ENCODE measurements at regions not wholly inside any gene's neighbourhood (a gene's known extent, or its start where the extent isn't known, plus 50 kb on each side); places are given as distances from the start of the nearest gene placed in this dataset.

DNA sequence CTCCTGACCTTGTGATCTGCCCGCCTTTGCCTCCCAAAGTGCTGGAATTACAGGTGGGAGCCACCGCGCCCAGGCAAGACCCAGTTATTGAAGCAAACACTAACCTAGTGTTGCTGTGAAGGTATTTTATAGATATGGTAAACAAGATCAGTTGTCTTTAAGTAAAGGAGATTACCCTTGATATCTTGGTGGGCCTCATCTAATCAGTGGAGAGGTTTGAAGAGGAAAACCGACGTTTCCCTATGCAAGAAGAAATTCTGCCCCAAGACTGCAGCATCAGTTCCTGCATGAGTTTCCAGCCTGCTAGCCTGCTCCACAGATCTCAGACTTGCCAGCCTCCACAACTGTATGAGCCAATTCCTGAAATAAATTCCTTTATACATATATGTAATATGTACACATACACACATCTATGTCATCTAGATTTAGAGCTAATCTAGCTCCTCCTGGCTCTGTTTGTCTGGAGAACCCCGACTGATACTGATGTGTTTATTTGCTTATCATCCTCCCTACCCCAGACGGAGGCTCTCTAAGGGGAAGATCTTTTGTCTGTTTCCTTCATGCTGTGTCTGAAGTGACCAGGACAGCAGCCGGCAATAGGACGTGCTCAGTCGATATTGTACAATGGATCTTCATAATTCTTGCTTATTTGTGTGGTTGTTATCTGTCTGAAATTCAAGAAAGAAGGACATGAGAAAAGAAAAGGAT lies 90.9 kb downstream of the IER5 start:
- no peak for TF ChIP-seq CTCF (conservative IDR thresholded peaks at IDR 0.05; ENCODE audit: low read length)
- TF ChIP-seq EZH2phosphoT487 (IDR thresholded peaks at IDR 0.05; ENCODE audit: borderline replicate concordance, low read depth, low read length): no peak
- no peak overlapping the region for H2AFZ ChIP-seq (ENCODE audit: low read length)
- POLR2A ChIA-PET: no interaction called here
- no peaks in the 10 kb centered on the region for H3K9me3 ChIP-seq (ENCODE audit: low read length)
- H3K4me3 ChIP-seq (ENCODE audit: low read depth, low read length, poor library complexity, severe bottlenecking): no peak overlapping the region
- H3K9me2 ChIP-seq (ENCODE audit: insufficient read depth, low read length): no peaks in the 10 kb centered on the region
- no peak for DNase-seq (ENCODE audit: low spot score)
- H3K36me3 ChIP-seq (ENCODE audit: insufficient read depth, low read length): no peaks in the 10 kb centered on the region
- intact Hi-C loops (cut with micrococcal nuclease; ENCODE audit: unreplicated experiment): no loop called here
- no peaks in the 10 kb centered on the region for H4K20me1 ChIP-seq (ENCODE audit: insufficient read depth, low read length)
- no peaks in the 10 kb centered on the region for H3K4me1 ChIP-seq (ENCODE audit: insufficient read depth, low read length, poor library complexity, severe bottlenecking)
- no peak overlapping the region for H3K27ac ChIP-seq (ENCODE audit: low read depth, low read length, poor library complexity, severe bottlenecking)
- H3K79me2 ChIP-seq (ENCODE audit: insufficient read depth, low read depth, low read length): no peaks in the 10 kb centered on the region
- no peak overlapping the region for H3K4me2 ChIP-seq (ENCODE audit: low read length)
- CTCF ChIA-PET (ENCODE audit: unreplicated experiment): no interaction called here
- no TSS peak for BruUV-seq (replicated peaks)

GRCh38 chr1:181179987-181180365 lies 91.5 kb downstream of the IER5 start:
- Histone ChIP-seq H3K4me2 (ENCODE audit: low read length) (no peak overlapping the region), H3K4me3 (ENCODE audit: low read depth, low read length, poor library complexity, severe bottlenecking) (no peak overlapping the region), H3K79me2 (ENCODE audit: insufficient read depth, low read depth, low read length) (no peaks in the 10 kb centered on the region), H3K27ac (ENCODE audit: low read depth, low read length, poor library complexity, severe bottlenecking) (no peak overlapping the region), H3K36me3 (ENCODE audit: insufficient read depth, low read length) (no peaks in the 10 kb centered on the region), H3K4me1 (ENCODE audit: insufficient read depth, low read length, poor library complexity, severe bottlenecking) (no peaks in the 10 kb centered on the region), H3K9me2 (ENCODE audit: insufficient read depth, low read length) (no peaks in the 10 kb centered on the region), H4K20me1 (ENCODE audit: insufficient read depth, low read length) (no peaks in the 10 kb centered on the region), H2AFZ (ENCODE audit: low read length) (no peak overlapping the region), H3K9me3 (ENCODE audit: low read length) (no peaks in the 10 kb centered on the region)
- ChIA-PET POLR2A (no interaction called here), CTCF (ENCODE audit: unreplicated experiment) (no interaction called here)
- BruUV-seq (replicated peaks): no TSS peak
- intact Hi-C loops (cut with micrococcal nuclease; ENCODE audit: unreplicated experiment): no loop called here
- no peak for TF ChIP-seq CTCF (conservative IDR thresholded peaks at IDR 0.05; ENCODE audit: low read length)
- TF ChIP-seq EZH2phosphoT487 (IDR thresholded peaks at IDR 0.05; ENCODE audit: borderline replicate concordance, low read depth, low read length): no peak
- DNase-seq (ENCODE audit: low spot score): no peak

DNA sequence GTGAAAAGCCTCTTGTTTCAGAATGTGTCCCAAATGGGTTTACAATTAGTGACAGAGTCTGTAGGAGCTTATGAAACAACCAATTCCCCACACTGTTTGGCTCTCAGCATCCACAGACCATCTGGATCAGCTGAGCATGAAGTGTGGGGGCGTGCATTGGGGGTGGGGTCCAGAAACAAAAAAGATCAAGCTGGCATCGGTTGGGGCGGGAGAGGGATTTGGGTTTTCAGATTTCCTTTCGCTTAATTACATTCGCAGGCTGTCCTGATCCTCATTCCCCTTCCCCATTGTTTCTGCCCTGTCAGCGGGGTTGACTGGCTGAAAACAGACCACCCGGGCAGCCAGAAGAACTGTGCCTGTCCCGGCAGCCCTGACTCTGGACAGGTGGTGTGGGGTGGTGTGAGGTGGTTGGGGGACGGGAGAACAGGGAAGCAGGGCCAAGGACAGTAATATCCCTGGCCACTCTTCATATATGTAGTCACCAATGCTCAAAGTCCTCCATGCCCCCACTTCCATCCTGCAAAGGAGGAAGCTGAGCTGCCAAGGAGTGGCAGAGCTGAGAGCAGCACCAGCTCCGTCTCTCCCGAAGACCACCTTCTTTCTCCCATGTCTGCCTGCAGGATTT lies 92.0 kb downstream of the IER5 start:
- BruUV-seq (replicated peaks): no TSS peak
- intact Hi-C loops (cut with micrococcal nuclease; ENCODE audit: unreplicated experiment): no loop called here
- Histone ChIP-seq H4K20me1 (ENCODE audit: insufficient read depth, low read length) (no peaks in the 10 kb centered on the region), H2AFZ (ENCODE audit: low read length) (no peak overlapping the region), H3K4me3 (ENCODE audit: low read depth, low read length, poor library complexity, severe bottlenecking) (no peak overlapping the region), H3K4me2 (ENCODE audit: low read length) (no peak overlapping the region), H3K9me2 (ENCODE audit: insufficient read depth, low read length) (no peaks in the 10 kb centered on the region), H3K27ac (ENCODE audit: low read depth, low read length, poor library complexity, severe bottlenecking) (no peak overlapping the region), H3K4me1 (ENCODE audit: insufficient read depth, low read length, poor library complexity, severe bottlenecking) (no peaks in the 10 kb centered on the region), H3K79me2 (ENCODE audit: insufficient read depth, low read depth, low read length) (no peaks in the 10 kb centered on the region), H3K36me3 (ENCODE audit: insufficient read depth, low read length) (no peaks in the 10 kb centered on the region), H3K9me3 (ENCODE audit: low read length) (no peaks in the 10 kb centered on the region)
- no peak for TF ChIP-seq EZH2phosphoT487 (IDR thresholded peaks at IDR 0.05; ENCODE audit: borderline replicate concordance, low read depth, low read length)
- TF ChIP-seq CTCF (conservative IDR thresholded peaks at IDR 0.05; ENCODE audit: low read length): no peak
- ChIA-PET POLR2A (no interaction called here), CTCF (ENCODE audit: unreplicated experiment) (interaction anchor here (0.5 kb wide), 1 partner anchor 279 kb away, joined by 3 read pairs; no protein-coding TSS in a partner anchor)
- DNase-seq (ENCODE audit: low spot score): no peak
